ENCODE measurements at regions not wholly inside any gene's neighbourhood (a gene's known extent, or its start where the extent isn't known, plus 50 kb on each side); places are given as distances from the start of the nearest gene placed in this dataset.

GRCh38 chr1:221106616-221107015 lies 227.4 kb downstream of the HLX start:
- TF ChIP-seq CTCF (IDR thresholded peaks at IDR 0.05) = no peak
- no peak for TF ChIP-seq POLR2A (IDR thresholded peaks at IDR 0.05)

Data from testis (tissue), 2 donors.